ENCODE measurements at regions not wholly inside any gene's neighbourhood (a gene's known extent, or its start where the extent isn't known, plus 50 kb on each side); places are given as distances from the start of the nearest gene placed in this dataset.

GRCh38 chr7:46212425-46213153, 291.5 kb upstream of the IGFBP3 start:
- Histone ChIP-seq H3K9me3 (no peaks in the 10 kb centered on the region), H3K4me1 (peaks cover 4 to 38% (median 17%) of the 10 kb centered on the region in 9 donors), H3K27ac (no peak overlapping the region), H3K27me3 (no peaks in the 10 kb centered on the region), H3K36me3 (no peaks in the 10 kb centered on the region), H3K4me3 (no peak overlapping the region)
- no peak for TF ChIP-seq CTCF (IDR thresholded peaks at IDR 0.05)
- WGBS, 2 donors: 74 to 87% methylated on average over 8 of the region's 8 CpGs
- DNase-seq (no peak), ATAC-seq (no peak)
- intact Hi-C loops (cut with DNase I): loop anchor here in 1 of 10 donors (10.0 kb wide), 1 partner anchor 288 kb away; the partner anchor contains the start of gene IGFBP3

- 79 to 82% methylated on average over 3 of the region's 3 CpGs for WGBS, 2 donors
- intact Hi-C loops (cut with DNase I): loop anchor here in 1 of 10 donors (10.0 kb wide), 1 partner anchor 286 kb away; the partner anchor contains the start of gene IGFBP3
- TF ChIP-seq CTCF (IDR thresholded peaks at IDR 0.05): no peak
- peaks cover 2 to 29% (median 10%) of the 10 kb centered on the region in 9 donors for H3K4me1 ChIP-seq
- no peaks in the 10 kb centered on the region for H3K9me3 ChIP-seq
- H3K27ac ChIP-seq: no peak overlapping the region
- DNase-seq: no peak
- H3K4me3 ChIP-seq: no peak overlapping the region
- H3K27me3 ChIP-seq: no peaks in the 10 kb centered on the region
- no peaks in the 10 kb centered on the region for H3K36me3 ChIP-seq
- ATAC-seq: no peak
Measured at GRCh38 chr7:46210467-46210866, 289.4 kb upstream of the IGFBP3 start.

- TF ChIP-seq CTCF (IDR thresholded peaks at IDR 0.05): no peak
- 91 to 97% methylated on average over 9 of the region's 9 CpGs for WGBS, 2 donors
- H3K9me3 ChIP-seq: no peaks in the 10 kb centered on the region
- H3K27me3 ChIP-seq: no peaks in the 10 kb centered on the region
- peaks cover 0 to 22% (median 4%) of the 10 kb centered on the region in 9 donors for H3K4me1 ChIP-seq
- H3K27ac ChIP-seq: peak overlapping the region in 4 of 10 donors; percentile 28 to 60 (median 43)
- H3K4me3 ChIP-seq: no peak overlapping the region
- H3K36me3 ChIP-seq: no peaks in the 10 kb centered on the region
- DNase-seq: no peak
- intact Hi-C loops (cut with DNase I): loop anchor here in 1 of 10 donors (10.0 kb wide), 1 partner anchor 285 kb away; the partner anchor contains the start of gene IGFBP3
- ATAC-seq: no peak
Measured at GRCh38 chr7:46209611-46210388, 288.7 kb upstream of the IGFBP3 start.

GRCh38 chr7:46208635-46209525, 287.8 kb upstream of the IGFBP3 start:
- 71 to 74% methylated on average over 12 of the region's 12 CpGs for WGBS, 2 donors
- H3K9me3 ChIP-seq: no peaks in the 10 kb centered on the region
- intact Hi-C loops (cut with DNase I): no loop called here

More at GRCh38 chr7:46208635-46209525, 287.8 kb upstream of the IGFBP3 start:
- Histone ChIP-seq H3K4me1 (peaks cover 0 to 18% (median 4%) of the 10 kb centered on the region in 9 donors), H3K27me3 (no peaks in the 10 kb centered on the region), H3K4me3 (no peak overlapping the region), H3K27ac (peak overlapping the region in 6 of 10 donors; percentile 19 to 60 (median 33)), H3K36me3 (no peaks in the 10 kb centered on the region)
- no peak for TF ChIP-seq CTCF (IDR thresholded peaks at IDR 0.05)
- peak; percentile 10 to 91 (median 56) for ATAC-seq
- peak in 1 of 2 donors; percentile 18 for DNase-seq
